Stimulated activated CD4-positive, alpha-beta T cell treated with anti-CD3 and anti-CD28 coated beads, Interleukin-4, amount 100 ng/mL, for 48 hours (primary cell): ENCODE measurements at regions not wholly inside any gene's neighbourhood (a gene's known extent, or its start where the extent isn't known, plus 50 kb on each side); places are given as distances from the start of the nearest gene placed in this dataset.
"Not testable (repeated sequence)": the region's sequence is repeated elsewhere in the genome, so short reads cannot be mapped to it uniquely, and the experiment has no call there.

ENCODE experiments used
- DNase-seq, 2 donors: peaks; one replicate each; pipeline ENCODE4 v3.0.0-alpha.2; 2020; ENCODE audit warnings: low read depth in 2 of 2

- no peak for DNase-seq
These were observed 316.7 kb upstream of the TBX18 start for GRCh38 chr6:85081102-85081501.

GRCh38 chr6:85079761-85080160 lies 315.4 kb upstream of the TBX18 start:
- no peak for DNase-seq

- DNase-seq, result no peak
These were observed 313.7 kb upstream of the TBX18 start for GRCh38 chr6:85078058-85078457.

GRCh38 chr6:85077098-85077497 lies 312.7 kb upstream of the TBX18 start:
- no peak for DNase-seq

GRCh38 chr6:85071845-85072244 lies 307.4 kb upstream of the TBX18 start:
- DNase-seq, result not testable (repeated sequence)

- DNase-seq, result no peak
These were observed 305.2 kb upstream of the TBX18 start for GRCh38 chr6:85069577-85069976.

GRCh38 chr6:85068221-85068620 lies 303.8 kb upstream of the TBX18 start:
- no peak for DNase-seq

- no peak for DNase-seq
These were observed 301.9 kb upstream of the TBX18 start for GRCh38 chr6:85066266-85066665.

- DNase-seq, result no peak
These were observed 301.4 kb upstream of the TBX18 start for GRCh38 chr6:85065831-85066230.

- no peak for DNase-seq
These were observed 299.2 kb upstream of the TBX18 start for GRCh38 chr6:85063611-85064010.

GRCh38 chr6:85062884-85063283 lies 298.5 kb upstream of the TBX18 start:
- no peak for DNase-seq

- DNase-seq, result no peak
These were observed 294.4 kb upstream of the TBX18 start for GRCh38 chr6:85058806-85059205.

- no peak for DNase-seq
These were observed 285.8 kb upstream of the TBX18 start for GRCh38 chr6:85050149-85050548.

- no peak for DNase-seq
These were observed 284.9 kb upstream of the TBX18 start for GRCh38 chr6:85049282-85049681.

GRCh38 chr6:85047818-85048217 lies 283.4 kb upstream of the TBX18 start:
- DNase-seq, result no peak

GRCh38 chr6:85045767-85046166 lies 281.4 kb upstream of the TBX18 start:
- DNase-seq, result not testable (repeated sequence)

GRCh38 chr6:85044361-85044760 lies 280.0 kb upstream of the TBX18 start:
- no peak for DNase-seq

GRCh38 chr6:85041376-85041775 lies 277.0 kb upstream of the TBX18 start:
- no peak for DNase-seq

GRCh38 chr6:85037221-85037620 lies 272.8 kb upstream of the TBX18 start:
- DNase-seq, result no peak

GRCh38 chr6:85035766-85036165 lies 271.4 kb upstream of the TBX18 start:
- DNase-seq, result no peak

GRCh38 chr6:85033547-85033946 lies 269.1 kb upstream of the TBX18 start:
- no peak for DNase-seq

GRCh38 chr6:85026021-85026420 lies 261.6 kb upstream of the TBX18 start:
- no peak for DNase-seq

GRCh38 chr6:85023721-85024120 lies 259.3 kb upstream of the TBX18 start:
- DNase-seq, result no peak

GRCh38 chr6:85017352-85017751 lies 253.0 kb upstream of the TBX18 start:
- no peak for DNase-seq

GRCh38 chr6:85016726-85017125 lies 252.3 kb upstream of the TBX18 start:
- DNase-seq, result no peak
